HL-60 (cell line): ENCODE measurements at regions not wholly inside any gene's neighbourhood (a gene's known extent, or its start where the extent isn't known, plus 50 kb on each side); places are given as distances from the start of the nearest gene placed in this dataset.

Experiments used
- DNase-seq, 2 experiments: peaks; one replicate each; pipeline ENCODE4 v3.0.0-alpha.2; 2010 to 2020; ENCODE audit warnings: low read depth in 1 of 2, low spot score in 1 of 2
- H3K27ac ChIP-seq: fragments of 250-450 bp; sonication (Bioruptor Pico); replicated peaks from 2 replicates; pipeline ENCODE4 v1.5.1; 2020; ENCODE audit warnings: mild to moderate bottlenecking, moderate library complexity
- H3K27me3 ChIP-seq: fragments of 250-450 bp; sonication (Bioruptor Pico); 2 replicates; pipeline ENCODE4 v1.5.1; 2021; ENCODE audit warnings: mild to moderate bottlenecking, moderate library complexity; ENCODE audit not compliant: insufficient read depth, poor library complexity, severe bottlenecking
- H3K4me3 ChIP-seq: replicated peaks from 2 replicates; pipeline ENCODE4 v1.5.1; 2011; ENCODE audit warnings: mild to moderate bottlenecking, control low read depth, low read length; ENCODE audit not compliant: insufficient read depth
- CTCF ChIP-seq: IDR thresholded peaks from one replicate; pipeline ENCODE4 v1.5.1; 2011; ENCODE audit warnings: low read length, control low read depth, inconsistent platforms; ENCODE audit not compliant: insufficient read depth
- GABPA ChIP-seq: IDR thresholded peaks from 2 replicates; pipeline ENCODE4 v1.6.1; 2012; ENCODE audit warnings: low read depth
- POLR2AphosphoS5 ChIP-seq: IDR thresholded peaks from 2 replicates; pipeline ENCODE4 v1.6.1; 2012; ENCODE audit warnings: low read depth
- REST ChIP-seq: IDR thresholded peaks from 2 replicates; pipeline ENCODE4 v1.6.1; 2012; ENCODE audit warnings: low read depth; ENCODE audit not compliant: insufficient replicate concordance
- SPI1 ChIP-seq: IDR thresholded peaks from 2 replicates; pipeline ENCODE4 v1.6.1; 2012; ENCODE audit warnings: low read depth, mild to moderate bottlenecking, borderline replicate concordance

GRCh38 chr13:62997038-62997599 lies 1581.5 kb upstream of the PCDH20 start:
- H3K27ac ChIP-seq = no peak overlapping the region
- TF ChIP-seq SPI1 (no peak), GABPA (no peak), CTCF (no peak), POLR2AphosphoS5 (no peak), REST (no peak)
- DNase-seq = no peak
- no peaks in the 10 kb centered on the region for H3K27me3 ChIP-seq
- no peak overlapping the region for H3K4me3 ChIP-seq

GRCh38 chr13:62973804-62974203 lies 1558.2 kb upstream of the PCDH20 start:
- no peak for DNase-seq
- no peak overlapping the region for H3K4me3 ChIP-seq
- H3K27me3 ChIP-seq = no peaks in the 10 kb centered on the region
- TF ChIP-seq CTCF = no peak
- no peak for TF ChIP-seq POLR2AphosphoS5
- no peak for TF ChIP-seq REST
- TF ChIP-seq GABPA = no peak
- no peak for TF ChIP-seq SPI1
- no peak overlapping the region for H3K27ac ChIP-seq

- no peak for DNase-seq
- TF ChIP-seq POLR2AphosphoS5 (no peak), CTCF (no peak), REST (no peak), GABPA (no peak), SPI1 (no peak)
- Histone ChIP-seq H3K4me3 (no peak overlapping the region), H3K27ac (no peak overlapping the region), H3K27me3 (no peaks in the 10 kb centered on the region)
Measured at GRCh38 chr13:62964522-62964921, 1548.9 kb upstream of the PCDH20 start.
